ENCODE measurements at regions not wholly inside any gene's neighbourhood (a gene's known extent, or its start where the extent isn't known, plus 50 kb on each side); places are given as distances from the start of the nearest gene placed in this dataset.

DNA sequence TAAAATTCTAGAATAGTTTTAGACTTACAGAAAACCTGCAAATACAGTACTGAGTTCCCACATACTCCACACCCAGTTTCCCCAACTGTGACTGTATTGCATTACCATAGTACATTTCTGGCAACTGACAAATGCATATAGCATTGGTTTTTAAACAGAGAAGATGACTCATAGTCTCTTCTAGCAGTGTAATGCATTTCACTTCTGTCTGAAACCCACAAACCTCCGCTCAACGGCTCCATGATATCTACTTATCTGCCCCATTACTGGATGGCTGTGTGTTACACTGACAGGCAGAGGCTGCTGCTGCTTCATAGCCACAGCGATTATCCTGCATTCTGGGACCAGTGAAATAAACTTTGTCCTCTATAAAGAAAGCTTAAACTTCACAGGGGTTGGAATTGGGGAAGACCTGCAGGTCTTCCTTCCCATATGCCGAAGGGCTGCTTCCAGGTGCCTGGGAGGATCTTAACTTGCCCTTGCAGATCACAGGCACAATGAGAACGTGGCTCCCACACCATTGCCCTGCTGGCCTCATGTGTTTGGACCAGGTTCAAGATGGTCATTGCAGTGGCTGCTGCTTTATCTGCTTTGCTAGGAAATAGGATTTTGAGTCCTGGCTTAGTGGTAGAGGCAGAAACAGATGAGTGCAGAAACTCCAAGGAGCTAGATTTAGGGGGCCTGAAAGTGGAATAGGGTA, 742.6 kb upstream of the HS6ST1 start:
- no peak for TF ChIP-seq POLR2A (IDR thresholded peaks at IDR 0.05; ENCODE audit: low read depth, low read length)
- TF ChIP-seq POLR2AphosphoS5 (IDR thresholded peaks at IDR 0.05; ENCODE audit: low read depth, low read length), result no peak
